ENCODE measurements at regions not wholly inside any gene's neighbourhood (a gene's known extent, or its start where the extent isn't known, plus 50 kb on each side); places are given as distances from the start of the nearest gene placed in this dataset.

DNA sequence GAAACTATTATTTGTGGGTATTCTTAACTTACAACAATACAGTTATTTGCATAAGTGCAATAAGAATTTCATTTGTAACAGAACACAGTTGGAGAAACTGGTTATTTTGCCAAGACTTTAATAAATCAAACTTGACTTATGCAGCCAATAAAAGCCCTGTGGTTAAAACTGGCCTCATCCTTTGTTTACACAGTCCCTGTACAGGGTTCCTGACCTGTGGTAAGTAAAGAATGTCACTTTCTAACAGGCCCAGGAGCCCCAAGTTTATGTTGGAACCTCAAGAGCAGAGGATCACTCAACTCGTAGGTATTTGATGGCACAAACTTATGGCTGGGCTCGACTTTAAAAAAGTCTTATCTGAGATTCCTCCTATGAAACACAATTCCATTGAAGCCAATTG lies 88.6 kb upstream of the PTCHD1 start:
- TF ChIP-seq ZNF219 (CRISPR knock-in tag; IDR thresholded peaks at IDR 0.05; ENCODE audit: borderline replicate concordance), result no peak
- TF ChIP-seq, protein P1, sequence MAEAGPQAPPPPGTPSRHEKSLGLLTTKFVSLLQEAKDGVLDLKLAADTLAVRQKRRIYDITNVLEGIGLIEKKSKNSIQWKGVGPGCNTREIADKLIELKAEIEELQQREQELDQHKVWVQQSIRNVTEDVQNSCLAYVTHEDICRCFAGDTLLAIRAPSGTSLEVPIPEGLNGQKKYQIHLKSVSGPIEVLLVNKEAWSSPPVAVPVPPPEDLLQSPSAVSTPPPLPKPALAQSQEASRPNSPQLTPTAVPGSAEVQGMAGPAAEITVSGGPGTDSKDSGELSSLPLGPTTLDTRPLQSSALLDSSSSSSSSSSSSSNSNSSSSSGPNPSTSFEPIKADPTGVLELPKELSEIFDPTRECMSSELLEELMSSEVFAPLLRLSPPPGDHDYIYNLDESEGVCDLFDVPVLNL (CRISPR knock-in tag; IDR thresholded peaks at IDR 0.05; ENCODE audit: borderline replicate concordance, low read depth), result no peak
- TF ChIP-seq HMGA2 (CRISPR knock-in tag; IDR thresholded peaks at IDR 0.05), result no peak
- TF ChIP-seq NR1H2 (CRISPR knock-in tag; IDR thresholded peaks at IDR 0.05), result no peak
- no peak for TF ChIP-seq MYBL2 (CRISPR knock-in tag; IDR thresholded peaks at IDR 0.05)
- no peak for TF ChIP-seq ELF4 (CRISPR knock-in tag; IDR thresholded peaks at IDR 0.05; ENCODE audit: low read depth)
- TF ChIP-seq FOXK1 (CRISPR knock-in tag; IDR thresholded peaks at IDR 0.05), result no peak
- TF ChIP-seq, protein P2, sequence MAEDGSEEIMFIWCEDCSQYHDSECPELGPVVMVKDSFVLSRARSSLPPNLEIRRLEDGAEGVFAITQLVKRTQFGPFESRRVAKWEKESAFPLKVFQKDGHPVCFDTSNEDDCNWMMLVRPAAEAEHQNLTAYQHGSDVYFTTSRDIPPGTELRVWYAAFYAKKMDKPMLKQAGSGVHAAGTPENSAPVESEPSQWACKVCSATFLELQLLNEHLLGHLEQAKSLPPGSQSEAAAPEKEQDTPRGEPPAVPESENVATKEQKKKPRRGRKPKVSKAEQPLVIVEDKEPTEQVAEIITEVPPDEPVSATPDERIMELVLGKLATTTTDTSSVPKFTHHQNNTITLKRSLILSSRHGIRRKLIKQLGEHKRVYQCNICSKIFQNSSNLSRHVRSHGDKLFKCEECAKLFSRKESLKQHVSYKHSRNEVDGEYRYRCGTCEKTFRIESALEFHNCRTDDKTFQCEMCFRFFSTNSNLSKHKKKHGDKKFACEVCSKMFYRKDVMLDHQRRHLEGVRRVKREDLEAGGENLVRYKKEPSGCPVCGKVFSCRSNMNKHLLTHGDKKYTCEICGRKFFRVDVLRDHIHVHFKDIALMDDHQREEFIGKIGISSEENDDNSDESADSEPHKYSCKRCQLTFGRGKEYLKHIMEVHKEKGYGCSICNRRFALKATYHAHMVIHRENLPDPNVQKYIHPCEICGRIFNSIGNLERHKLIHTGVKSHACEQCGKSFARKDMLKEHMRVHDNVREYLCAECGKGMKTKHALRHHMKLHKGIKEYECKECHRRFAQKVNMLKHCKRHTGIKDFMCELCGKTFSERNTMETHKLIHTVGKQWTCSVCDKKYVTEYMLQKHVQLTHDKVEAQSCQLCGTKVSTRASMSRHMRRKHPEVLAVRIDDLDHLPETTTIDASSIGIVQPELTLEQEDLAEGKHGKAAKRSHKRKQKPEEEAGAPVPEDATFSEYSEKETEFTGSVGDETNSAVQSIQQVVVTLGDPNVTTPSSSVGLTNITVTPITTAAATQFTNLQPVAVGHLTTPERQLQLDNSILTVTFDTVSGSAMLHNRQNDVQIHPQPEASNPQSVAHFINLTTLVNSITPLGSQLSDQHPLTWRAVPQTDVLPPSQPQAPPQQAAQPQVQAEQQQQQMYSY (CRISPR knock-in tag; IDR thresholded peaks at IDR 0.05), result no peak
- TF ChIP-seq, protein P3, sequence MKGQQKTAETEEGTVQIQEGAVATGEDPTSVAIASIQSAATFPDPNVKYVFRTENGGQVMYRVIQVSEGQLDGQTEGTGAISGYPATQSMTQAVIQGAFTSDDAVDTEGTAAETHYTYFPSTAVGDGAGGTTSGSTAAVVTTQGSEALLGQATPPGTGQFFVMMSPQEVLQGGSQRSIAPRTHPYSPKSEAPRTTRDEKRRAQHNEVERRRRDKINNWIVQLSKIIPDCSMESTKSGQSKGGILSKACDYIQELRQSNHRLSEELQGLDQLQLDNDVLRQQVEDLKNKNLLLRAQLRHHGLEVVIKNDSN (CRISPR knock-in tag; IDR thresholded peaks at IDR 0.05), result no peak
- no peak for TF ChIP-seq OVOL2 (CRISPR knock-in tag; IDR thresholded peaks at IDR 0.05; ENCODE audit: borderline replicate concordance)
- no peak for TF ChIP-seq KAT7 (CRISPR knock-in tag; IDR thresholded peaks at IDR 0.05; ENCODE audit: borderline replicate concordance)
- TF ChIP-seq, protein P4, sequence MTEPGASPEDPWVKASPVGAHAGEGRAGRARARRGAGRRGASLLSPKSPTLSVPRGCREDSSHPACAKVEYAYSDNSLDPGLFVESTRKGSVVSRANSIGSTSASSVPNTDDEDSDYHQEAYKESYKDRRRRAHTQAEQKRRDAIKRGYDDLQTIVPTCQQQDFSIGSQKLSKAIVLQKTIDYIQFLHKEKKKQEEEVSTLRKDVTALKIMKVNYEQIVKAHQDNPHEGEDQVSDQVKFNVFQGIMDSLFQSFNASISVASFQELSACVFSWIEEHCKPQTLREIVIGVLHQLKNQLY (CRISPR knock-in tag; IDR thresholded peaks at IDR 0.05), result no peak
- TF ChIP-seq, protein P5, sequence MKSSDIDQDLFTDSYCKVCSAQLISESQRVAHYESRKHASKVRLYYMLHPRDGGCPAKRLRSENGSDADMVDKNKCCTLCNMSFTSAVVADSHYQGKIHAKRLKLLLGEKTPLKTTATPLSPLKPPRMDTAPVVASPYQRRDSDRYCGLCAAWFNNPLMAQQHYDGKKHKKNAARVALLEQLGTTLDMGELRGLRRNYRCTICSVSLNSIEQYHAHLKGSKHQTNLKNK (CRISPR knock-in tag; IDR thresholded peaks at IDR 0.05), result no peak
- TF ChIP-seq, protein P6, sequence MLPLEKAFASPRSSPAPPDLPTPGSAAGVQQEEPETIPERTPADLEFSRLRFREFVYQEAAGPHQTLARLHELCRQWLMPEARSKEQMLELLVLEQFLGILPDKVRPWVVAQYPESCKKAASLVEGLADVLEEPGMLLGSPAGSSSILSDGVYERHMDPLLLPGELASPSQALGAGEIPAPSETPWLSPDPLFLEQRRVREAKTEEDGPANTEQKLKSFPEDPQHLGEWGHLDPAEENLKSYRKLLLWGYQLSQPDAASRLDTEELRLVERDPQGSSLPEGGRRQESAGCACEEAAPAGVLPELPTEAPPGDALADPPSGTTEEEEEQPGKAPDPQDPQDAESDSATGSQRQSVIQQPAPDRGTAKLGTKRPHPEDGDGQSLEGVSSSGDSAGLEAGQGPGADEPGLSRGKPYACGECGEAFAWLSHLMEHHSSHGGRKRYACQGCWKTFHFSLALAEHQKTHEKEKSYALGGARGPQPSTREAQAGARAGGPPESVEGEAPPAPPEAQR (CRISPR knock-in tag; IDR thresholded peaks at IDR 0.05), result no peak
- TF ChIP-seq, protein P7, sequence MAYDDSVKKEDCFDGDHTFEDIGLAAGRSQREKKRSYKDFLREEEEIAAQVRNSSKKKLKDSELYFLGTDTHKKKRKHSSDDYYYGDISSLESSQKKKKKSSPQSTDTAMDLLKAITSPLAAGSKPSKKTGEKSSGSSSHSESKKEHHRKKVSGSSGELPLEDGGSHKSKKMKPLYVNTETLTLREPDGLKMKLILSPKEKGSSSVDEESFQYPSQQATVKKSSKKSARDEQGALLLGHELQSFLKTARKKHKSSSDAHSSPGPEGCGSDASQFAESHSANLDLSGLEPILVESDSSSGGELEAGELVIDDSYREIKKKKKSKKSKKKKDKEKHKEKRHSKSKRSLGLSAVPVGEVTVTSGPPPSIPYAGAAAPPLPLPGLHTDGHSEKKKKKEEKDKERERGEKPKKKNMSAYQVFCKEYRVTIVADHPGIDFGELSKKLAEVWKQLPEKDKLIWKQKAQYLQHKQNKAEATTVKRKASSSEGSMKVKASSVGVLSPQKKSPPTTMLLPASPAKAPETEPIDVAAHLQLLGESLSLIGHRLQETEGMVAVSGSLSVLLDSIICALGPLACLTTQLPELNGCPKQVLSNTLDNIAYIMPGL (CRISPR knock-in tag; IDR thresholded peaks at IDR 0.05), result no peak
- DNase-seq (ENCODE audit: low spot score) (no peak), ATAC-seq (no peak)
- ChIA-PET CTCF (no interaction called here), POLR2A (no interaction called here)
- Mint-ChIP-seq H3K9me3 (peaks cover 4% of the 10 kb centered on the region; the same call in 1 of the 2 replicates), H3K27me3 (ENCODE audit: low read depth) (no peaks in the 10 kb centered on the region), H3K4me3 (no peak overlapping the region), H3K27ac (no peak overlapping the region), H3K4me1 (no peaks in the 10 kb centered on the region), H3K36me3 (peaks cover 2% of the 10 kb centered on the region; the same call in 1 of the 2 replicates)

DNA sequence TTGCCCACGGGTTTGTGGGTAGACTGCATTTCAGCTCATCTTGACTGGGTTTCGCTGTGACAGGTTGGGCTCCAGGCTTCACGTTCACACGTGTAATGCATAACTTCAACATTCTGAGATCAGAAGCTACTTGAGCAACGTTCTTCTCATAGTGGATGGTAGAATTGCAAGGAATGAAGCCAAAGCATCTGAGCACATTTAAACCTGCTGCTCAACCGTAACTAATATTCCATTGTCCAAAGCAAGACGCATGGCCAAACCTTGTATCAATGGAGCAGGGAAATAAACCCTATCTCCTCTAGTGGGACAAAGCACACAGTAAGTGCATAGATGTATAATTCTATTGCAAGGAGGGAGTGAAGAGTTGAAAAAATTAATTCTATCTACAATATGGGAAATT lies 86.5 kb upstream of the PTCHD1 start:
- ATAC-seq (no peak), DNase-seq (ENCODE audit: low spot score) (no peak)
- peaks cover 12% of the 10 kb centered on the region for H3K36me3 Mint-ChIP-seq
- H3K4me1 Mint-ChIP-seq, result no peaks in the 10 kb centered on the region
- ChIA-PET POLR2A (no interaction called here), CTCF (no interaction called here)
- peaks cover 4% of the 10 kb centered on the region for H3K27me3 Mint-ChIP-seq (ENCODE audit: low read depth)
- H3K4me3 Mint-ChIP-seq, result no peak overlapping the region
- H3K27ac Mint-ChIP-seq, result no peak overlapping the region
- peaks cover 17% of the 10 kb centered on the region for H3K9me3 Mint-ChIP-seq
- no peak for TF ChIP-seq JAZF1 (CRISPR knock-in tag; IDR thresholded peaks at IDR 0.05)
- TF ChIP-seq, protein P8, sequence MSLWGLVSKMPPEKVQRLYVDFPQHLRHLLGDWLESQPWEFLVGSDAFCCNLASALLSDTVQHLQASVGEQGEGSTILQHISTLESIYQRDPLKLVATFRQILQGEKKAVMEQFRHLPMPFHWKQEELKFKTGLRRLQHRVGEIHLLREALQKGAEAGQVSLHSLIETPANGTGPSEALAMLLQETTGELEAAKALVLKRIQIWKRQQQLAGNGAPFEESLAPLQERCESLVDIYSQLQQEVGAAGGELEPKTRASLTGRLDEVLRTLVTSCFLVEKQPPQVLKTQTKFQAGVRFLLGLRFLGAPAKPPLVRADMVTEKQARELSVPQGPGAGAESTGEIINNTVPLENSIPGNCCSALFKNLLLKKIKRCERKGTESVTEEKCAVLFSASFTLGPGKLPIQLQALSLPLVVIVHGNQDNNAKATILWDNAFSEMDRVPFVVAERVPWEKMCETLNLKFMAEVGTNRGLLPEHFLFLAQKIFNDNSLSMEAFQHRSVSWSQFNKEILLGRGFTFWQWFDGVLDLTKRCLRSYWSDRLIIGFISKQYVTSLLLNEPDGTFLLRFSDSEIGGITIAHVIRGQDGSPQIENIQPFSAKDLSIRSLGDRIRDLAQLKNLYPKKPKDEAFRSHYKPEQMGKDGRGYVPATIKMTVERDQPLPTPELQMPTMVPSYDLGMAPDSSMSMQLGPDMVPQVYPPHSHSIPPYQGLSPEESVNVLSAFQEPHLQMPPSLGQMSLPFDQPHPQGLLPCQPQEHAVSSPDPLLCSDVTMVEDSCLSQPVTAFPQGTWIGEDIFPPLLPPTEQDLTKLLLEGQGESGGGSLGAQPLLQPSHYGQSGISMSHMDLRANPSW (CRISPR knock-in tag; conservative IDR thresholded peaks at IDR 0.05; ENCODE audit: low read depth), result no peak
- TF ChIP-seq, protein P9, sequence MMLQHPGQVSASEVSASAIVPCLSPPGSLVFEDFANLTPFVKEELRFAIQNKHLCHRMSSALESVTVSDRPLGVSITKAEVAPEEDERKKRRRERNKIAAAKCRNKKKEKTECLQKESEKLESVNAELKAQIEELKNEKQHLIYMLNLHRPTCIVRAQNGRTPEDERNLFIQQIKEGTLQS (CRISPR knock-in tag; conservative IDR thresholded peaks at IDR 0.05), result no peak
- no peak for TF ChIP-seq TP53 (CRISPR knock-in tag; IDR thresholded peaks at IDR 0.05)
- TF ChIP-seq GRHL2 (CRISPR knock-in tag; IDR thresholded peaks at IDR 0.05; ENCODE audit: insufficient replicate concordance, severe bottlenecking), result no peak
- no peak for TF ChIP-seq CREB1 (CRISPR knock-in tag; IDR thresholded peaks at IDR 0.05)
